ENCODE measurements at regions not wholly inside any gene's neighbourhood (a gene's known extent, or its start where the extent isn't known, plus 50 kb on each side); places are given as distances from the start of the nearest gene placed in this dataset.

- no peak for FAIRE-seq
- no peak for TF ChIP-seq POLR2A (IDR thresholded peaks at IDR 0.05; ENCODE audit: low read depth, low read length)
- TF ChIP-seq POLR2AphosphoS5 (IDR thresholded peaks at IDR 0.05; ENCODE audit: low read depth, low read length), result no peak
- TF ChIP-seq TAF1 (IDR thresholded peaks at IDR 0.05; ENCODE audit: borderline replicate concordance, low read depth, low read length), result no peak
Measured at GRCh38 chr14:81972601-81973000, 438.9 kb upstream of the SEL1L start.

DNA sequence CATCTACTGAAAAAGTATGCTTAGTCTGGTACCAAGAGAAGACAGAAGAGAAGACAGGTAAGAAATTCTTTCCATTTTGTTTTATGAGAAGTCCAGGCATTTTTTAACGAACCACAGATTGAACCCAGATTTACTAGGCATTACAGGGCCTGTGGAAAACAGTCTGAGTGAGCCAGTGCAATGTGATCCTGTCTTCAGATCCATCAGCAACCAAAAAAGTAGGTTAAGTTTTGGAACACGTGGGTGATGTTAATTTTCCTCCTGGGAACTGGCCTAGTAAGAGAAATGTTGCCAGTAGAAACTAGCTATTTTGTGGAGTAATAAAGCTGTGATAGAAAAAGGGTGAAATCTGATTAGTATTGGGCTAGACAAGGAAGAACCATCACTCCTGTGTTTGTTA is 440.9 kb upstream of the SEL1L start:
- TF ChIP-seq POLR2A (IDR thresholded peaks at IDR 0.05; ENCODE audit: low read depth, low read length) (no peak), TAF1 (IDR thresholded peaks at IDR 0.05; ENCODE audit: borderline replicate concordance, low read depth, low read length) (no peak), POLR2AphosphoS5 (IDR thresholded peaks at IDR 0.05; ENCODE audit: low read depth, low read length) (no peak)
- FAIRE-seq (no peak), DNase-seq (ENCODE audit: insufficient read length) (no peak)

More at GRCh38 chr14:81972601-81973000, 438.9 kb upstream of the SEL1L start:
- no peak for DNase-seq (ENCODE audit: insufficient read length)

GRCh38 chr14:81980601-81981306 is 447.1 kb upstream of the SEL1L start:
- TF ChIP-seq POLR2A (IDR thresholded peaks at IDR 0.05; ENCODE audit: low read depth, low read length) (no peak), TAF1 (IDR thresholded peaks at IDR 0.05; ENCODE audit: borderline replicate concordance, low read depth, low read length) (no peak), POLR2AphosphoS5 (IDR thresholded peaks at IDR 0.05; ENCODE audit: low read depth, low read length) (no peak)
- FAIRE-seq (no peak), DNase-seq (ENCODE audit: insufficient read length) (no peak)

DNA sequence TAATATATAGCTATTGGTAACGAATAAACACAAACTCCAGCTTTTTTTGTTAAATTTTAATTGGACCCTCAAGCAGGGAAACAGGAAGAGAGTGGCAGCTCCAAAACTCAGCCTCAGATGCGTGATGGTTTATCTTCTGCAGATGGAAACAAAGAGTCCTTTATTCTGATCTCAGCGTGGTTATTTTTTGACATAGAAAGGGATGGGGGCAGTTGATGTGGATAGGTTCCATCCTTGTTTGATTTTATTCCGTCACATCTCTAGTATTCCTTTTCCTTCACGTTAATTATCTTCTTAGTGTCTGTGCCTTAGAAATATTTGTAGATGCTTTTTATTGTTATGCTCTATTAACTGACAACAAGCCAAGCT is 447.6 kb upstream of the SEL1L start:
- TF ChIP-seq TAF1 (IDR thresholded peaks at IDR 0.05; ENCODE audit: borderline replicate concordance, low read depth, low read length) (no peak), POLR2A (IDR thresholded peaks at IDR 0.05; ENCODE audit: low read depth, low read length) (no peak), POLR2AphosphoS5 (IDR thresholded peaks at IDR 0.05; ENCODE audit: low read depth, low read length) (no peak)
- FAIRE-seq, result no peak
- DNase-seq (ENCODE audit: insufficient read length), result no peak

DNA sequence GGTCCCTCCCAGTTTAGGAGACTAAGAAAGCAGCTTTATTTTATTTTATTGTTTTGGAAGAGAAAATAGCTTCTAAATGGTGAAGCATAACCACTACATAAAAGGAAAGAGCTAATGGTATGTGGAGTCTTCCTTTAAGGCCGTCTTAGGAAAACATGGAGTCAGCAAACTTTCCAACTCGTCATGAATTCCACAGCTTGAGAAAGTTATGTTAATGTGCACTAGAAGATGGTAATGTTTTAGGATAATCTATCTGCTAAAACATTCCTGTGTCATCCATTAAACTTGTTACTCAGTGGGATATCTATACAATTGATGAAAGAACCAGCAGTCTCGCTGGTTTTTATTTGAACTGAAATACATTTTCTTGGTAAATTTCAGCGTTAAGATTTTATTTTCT is 448.4 kb upstream of the SEL1L start:
- DNase-seq (ENCODE audit: insufficient read length) (no peak), FAIRE-seq (no peak)
- TF ChIP-seq POLR2AphosphoS5 (IDR thresholded peaks at IDR 0.05; ENCODE audit: low read depth, low read length) (no peak), TAF1 (IDR thresholded peaks at IDR 0.05; ENCODE audit: borderline replicate concordance, low read depth, low read length) (no peak), POLR2A (IDR thresholded peaks at IDR 0.05; ENCODE audit: low read depth, low read length) (no peak)

DNA sequence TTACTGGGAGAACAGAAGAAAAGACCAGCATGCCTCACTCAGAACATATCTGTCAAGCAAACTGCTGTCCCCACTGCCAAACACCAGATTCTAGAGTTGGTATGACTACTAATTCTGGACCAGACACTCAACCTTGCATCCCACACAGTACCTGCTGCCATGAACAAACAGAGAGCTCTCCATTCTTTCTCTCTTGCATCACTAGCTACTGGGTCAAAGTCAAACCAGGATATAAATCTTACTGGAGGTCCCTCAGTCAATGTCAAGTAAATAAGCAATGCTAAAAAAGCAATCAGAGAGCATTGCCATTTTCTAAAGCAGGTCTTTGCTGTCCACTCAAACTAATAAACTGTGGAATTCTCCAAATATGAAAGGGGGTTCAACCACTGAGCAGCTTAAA is 452.4 kb upstream of the SEL1L start:
- DNase-seq (ENCODE audit: insufficient read length), result no peak
- FAIRE-seq, result no peak

DNA sequence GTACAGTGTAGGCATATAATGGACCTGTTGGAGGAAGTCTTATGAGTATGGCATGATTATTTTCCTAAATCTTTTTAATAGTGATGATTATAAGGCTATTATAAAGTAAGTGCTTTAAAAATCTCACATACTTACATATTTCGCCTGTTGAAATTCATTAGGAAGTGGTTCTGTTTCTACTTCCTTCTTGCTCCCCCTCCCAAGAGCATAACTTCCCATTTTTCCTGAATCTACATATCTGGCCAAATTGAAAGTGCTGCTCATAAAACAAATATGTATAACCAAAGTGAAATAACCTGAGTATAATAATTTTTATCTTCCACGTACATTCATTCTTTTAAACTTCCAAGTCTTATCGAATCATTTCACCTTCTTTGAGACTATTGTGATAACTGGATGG is 455.6 kb upstream of the SEL1L start:
- no peak for FAIRE-seq
- TF ChIP-seq POLR2AphosphoS5 (IDR thresholded peaks at IDR 0.05; ENCODE audit: low read depth, low read length) (no peak), TAF1 (IDR thresholded peaks at IDR 0.05; ENCODE audit: borderline replicate concordance, low read depth, low read length) (no peak), POLR2A (IDR thresholded peaks at IDR 0.05; ENCODE audit: low read depth, low read length) (no peak)
- no peak for DNase-seq (ENCODE audit: insufficient read length)

More for the DNA sequence above, 452.4 kb upstream of the SEL1L start:
- TF ChIP-seq POLR2AphosphoS5 (IDR thresholded peaks at IDR 0.05; ENCODE audit: low read depth, low read length) (no peak), TAF1 (IDR thresholded peaks at IDR 0.05; ENCODE audit: borderline replicate concordance, low read depth, low read length) (no peak), POLR2A (IDR thresholded peaks at IDR 0.05; ENCODE audit: low read depth, low read length) (no peak)

DNA sequence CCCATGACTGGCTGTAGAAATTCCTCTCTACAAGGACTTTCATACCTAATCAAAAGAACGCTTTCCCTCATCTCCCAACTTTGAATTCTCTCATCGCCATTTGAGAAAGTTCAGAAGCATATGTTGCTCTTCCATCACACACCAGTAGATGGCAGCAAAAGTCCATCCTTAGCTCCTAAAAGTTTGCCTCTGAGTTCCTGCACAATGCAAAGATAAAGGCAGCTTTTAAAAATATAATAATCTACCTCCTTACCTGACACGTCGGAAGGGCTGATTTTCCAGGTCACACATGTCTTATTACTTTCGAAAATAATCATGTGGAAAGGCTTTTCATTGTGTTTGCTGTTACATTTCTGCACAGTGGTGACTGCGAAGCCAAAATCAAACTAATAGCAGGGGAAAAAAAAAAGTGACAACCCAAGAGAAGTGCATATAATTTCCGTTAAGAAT is 456.7 kb upstream of the SEL1L start:
- no peak for DNase-seq (ENCODE audit: insufficient read length)

GRCh38 chr14:81991998-81992397 is 458.3 kb upstream of the SEL1L start:
- no peak for FAIRE-seq
- no peak for DNase-seq (ENCODE audit: insufficient read length)
- no peak for TF ChIP-seq TAF1 (IDR thresholded peaks at IDR 0.05; ENCODE audit: borderline replicate concordance, low read depth, low read length)
- no peak for TF ChIP-seq POLR2AphosphoS5 (IDR thresholded peaks at IDR 0.05; ENCODE audit: low read depth, low read length)
- no peak for TF ChIP-seq POLR2A (IDR thresholded peaks at IDR 0.05; ENCODE audit: low read depth, low read length)

More for the DNA sequence above, 456.7 kb upstream of the SEL1L start:
- TF ChIP-seq TAF1 (IDR thresholded peaks at IDR 0.05; ENCODE audit: borderline replicate concordance, low read depth, low read length), result no peak
- no peak for TF ChIP-seq POLR2AphosphoS5 (IDR thresholded peaks at IDR 0.05; ENCODE audit: low read depth, low read length)
- FAIRE-seq, result no peak

DNA sequence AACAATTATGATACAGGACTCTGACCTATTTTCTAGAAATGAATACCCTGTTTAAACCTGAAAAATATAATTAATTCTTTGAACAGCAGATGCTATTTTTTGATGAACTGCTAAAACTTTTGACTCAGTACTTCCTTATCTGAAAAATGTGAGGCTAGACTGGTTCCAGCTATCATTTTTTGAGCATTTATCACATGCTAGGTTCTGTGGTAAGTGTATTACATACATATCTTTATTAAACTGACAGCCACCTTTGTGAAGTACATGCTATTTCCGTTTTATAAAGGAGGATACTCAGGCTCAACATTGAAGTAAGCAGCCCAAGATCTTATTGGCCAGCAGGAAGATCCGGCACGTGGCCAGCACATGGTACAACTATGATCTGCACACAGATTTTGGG is 459.8 kb upstream of the SEL1L start:
- DNase-seq (ENCODE audit: insufficient read length), result no peak
- no peak for TF ChIP-seq POLR2AphosphoS5 (IDR thresholded peaks at IDR 0.05; ENCODE audit: low read depth, low read length)
- TF ChIP-seq TAF1 (IDR thresholded peaks at IDR 0.05; ENCODE audit: borderline replicate concordance, low read depth, low read length), result no peak
- TF ChIP-seq POLR2A (IDR thresholded peaks at IDR 0.05; ENCODE audit: low read depth, low read length), result no peak
- no peak for FAIRE-seq

DNA sequence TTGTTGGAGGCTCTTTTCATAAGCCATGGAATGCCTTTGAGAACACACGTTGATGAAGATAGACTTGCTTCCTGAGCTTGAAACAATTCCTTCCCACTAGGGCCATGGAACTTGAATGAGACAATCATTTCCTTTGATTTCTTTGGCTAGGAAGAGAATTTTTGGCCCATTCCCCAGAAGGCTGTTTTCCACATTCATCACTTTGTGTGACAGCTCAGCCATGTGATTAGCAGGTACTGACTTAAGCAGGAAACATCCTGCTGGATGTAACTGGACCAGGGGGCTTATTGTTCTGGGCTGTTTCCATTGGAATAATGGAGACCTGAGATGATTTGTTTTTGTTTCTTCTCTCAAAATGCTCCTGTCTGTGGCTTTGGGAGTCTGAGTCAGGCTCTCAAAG is 469.8 kb upstream of the SEL1L start:
- no peak for TF ChIP-seq POLR2A (IDR thresholded peaks at IDR 0.05; ENCODE audit: low read depth, low read length)

DNA sequence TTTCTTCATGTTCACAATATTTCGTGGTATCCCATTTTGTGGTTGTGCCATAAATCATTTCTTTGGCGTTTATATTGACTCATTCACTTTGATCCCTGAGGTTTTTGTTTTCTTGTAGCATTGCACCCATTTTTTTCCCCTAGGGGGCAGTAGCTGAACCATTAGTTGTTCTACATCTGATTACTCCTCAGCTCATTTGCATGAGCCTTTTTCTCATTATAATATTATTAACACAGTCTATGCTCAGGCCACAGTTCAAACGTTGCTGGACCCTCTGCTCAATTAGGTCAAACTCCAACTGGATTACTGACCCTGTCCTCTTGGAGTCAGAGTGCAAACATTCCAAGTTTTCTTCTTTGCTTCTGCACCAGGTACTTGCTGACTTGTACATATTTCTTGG is 475.4 kb upstream of the SEL1L start:
- TF ChIP-seq POLR2A (IDR thresholded peaks at IDR 0.05; ENCODE audit: low read depth, low read length) (no peak), POLR2AphosphoS5 (IDR thresholded peaks at IDR 0.05; ENCODE audit: low read depth, low read length) (no peak), TAF1 (IDR thresholded peaks at IDR 0.05; ENCODE audit: borderline replicate concordance, low read depth, low read length) (no peak)
- DNase-seq (ENCODE audit: insufficient read length), result no peak
- FAIRE-seq, result no peak

More for the DNA sequence above, 469.8 kb upstream of the SEL1L start:
- DNase-seq (ENCODE audit: insufficient read length) (no peak), FAIRE-seq (no peak)
